Activated CD4-positive, alpha-beta T cell treated with anti-CD3 and anti-CD28 coated beads, Interleukin-2, amount 10 ng/mL, durations not matched to agents 24 days and 14 days (primary cell): ENCODE measurements at regions not wholly inside any gene's neighbourhood (a gene's known extent, or its start where the extent isn't known, plus 50 kb on each side); places are given as distances from the start of the nearest gene placed in this dataset.

ENCODE experiments used
- DNase-seq: peaks from one replicate; pipeline ENCODE4 v3.0.0; 2022
- H3K27ac Mint-ChIP-seq: one replicate; pipeline ENCODE4 v1.8.0; 2022; ENCODE audit warnings: mild to moderate bottlenecking, mixed read lengths
- H3K27me3 Mint-ChIP-seq: one replicate; pipeline ENCODE4 v1.8.0; 2022; ENCODE audit warnings: mixed read lengths
- H3K36me3 Mint-ChIP-seq: one replicate; pipeline ENCODE4 v1.8.0; 2022; ENCODE audit warnings: low read depth, mild to moderate bottlenecking, mixed read lengths
- H3K4me1 Mint-ChIP-seq: one replicate; pipeline ENCODE4 v1.8.0; 2021; ENCODE audit warnings: mixed read lengths
- H3K4me3 Mint-ChIP-seq: one replicate; pipeline ENCODE4 v1.8.0; 2022; ENCODE audit warnings: mild to moderate bottlenecking, moderate library complexity, mixed read lengths
- H3K9me3 Mint-ChIP-seq: one replicate; pipeline ENCODE4 v1.8.0; 2021; ENCODE audit warnings: mixed read lengths
- intact Hi-C: fragments of 100-400 bp; cut with micrococcal nuclease; formaldehyde crosslinking; loops from one replicate; pipeline ENCODE4 v1.15.1; 2023

DNA sequence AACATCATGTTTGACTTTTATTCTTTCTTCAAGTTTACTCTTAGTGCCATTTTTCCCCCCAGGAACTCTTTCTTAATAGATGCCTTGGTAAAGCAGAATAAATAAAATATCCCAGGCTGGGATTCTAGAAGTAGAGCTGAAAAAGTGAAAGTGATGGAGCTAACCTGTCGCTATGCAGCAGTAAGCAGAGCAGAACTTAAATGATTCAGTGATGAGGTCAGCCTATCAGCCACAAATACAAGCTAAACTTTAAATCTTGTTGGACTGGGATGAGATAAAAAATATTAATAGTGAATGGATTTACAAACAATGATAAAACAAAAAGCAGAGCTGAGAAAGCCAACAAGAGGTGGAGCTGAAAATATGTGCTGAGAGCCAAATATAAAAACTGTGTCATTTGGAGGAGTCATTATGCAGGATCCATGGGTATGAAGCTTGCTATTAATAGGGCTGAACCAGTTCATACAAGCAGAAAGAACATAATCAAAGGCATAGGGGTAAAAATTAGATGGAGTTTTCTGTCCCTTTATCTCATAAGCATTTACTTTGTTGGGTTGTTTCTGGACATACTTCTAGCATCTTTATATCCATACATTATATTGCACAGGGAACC, 877.8 kb downstream of the EPHA7 start:
- Mint-ChIP-seq H3K4me1 (no peaks in the 10 kb centered on the region), H3K27ac (no peak overlapping the region), H3K4me3 (no peak overlapping the region), H3K27me3 (no peaks in the 10 kb centered on the region), H3K36me3 (no peaks in the 10 kb centered on the region), H3K9me3 (no peaks in the 10 kb centered on the region)
- DNase-seq = no peak
- intact Hi-C loops = no loop called here

DNA sequence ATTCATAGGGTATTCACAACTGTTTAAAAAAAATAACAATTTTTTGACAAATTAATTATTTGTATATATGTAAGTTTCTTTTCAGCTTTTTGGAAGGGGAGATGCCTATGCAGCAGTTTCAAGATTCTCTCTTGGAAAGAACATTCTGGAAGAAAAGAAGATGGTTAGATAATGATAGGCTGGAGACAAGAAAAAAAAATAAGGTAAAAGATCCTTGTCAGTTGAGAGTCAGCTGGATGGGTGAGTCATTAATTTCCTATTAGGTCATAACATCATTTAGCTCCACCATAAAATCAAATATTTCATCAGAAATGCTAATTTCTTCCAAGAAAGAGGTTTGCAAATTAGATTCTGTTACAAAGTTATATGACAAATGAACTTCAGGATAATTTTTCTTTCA, 880.4 kb downstream of the EPHA7 start:
- DNase-seq = no peak
- intact Hi-C loops = no loop called here
- H3K9me3 Mint-ChIP-seq = no peaks in the 10 kb centered on the region
- no peak overlapping the region for H3K4me3 Mint-ChIP-seq
- H3K27ac Mint-ChIP-seq = no peak overlapping the region
- no peaks in the 10 kb centered on the region for H3K27me3 Mint-ChIP-seq
- H3K36me3 Mint-ChIP-seq = no peaks in the 10 kb centered on the region
- no peaks in the 10 kb centered on the region for H3K4me1 Mint-ChIP-seq

DNA sequence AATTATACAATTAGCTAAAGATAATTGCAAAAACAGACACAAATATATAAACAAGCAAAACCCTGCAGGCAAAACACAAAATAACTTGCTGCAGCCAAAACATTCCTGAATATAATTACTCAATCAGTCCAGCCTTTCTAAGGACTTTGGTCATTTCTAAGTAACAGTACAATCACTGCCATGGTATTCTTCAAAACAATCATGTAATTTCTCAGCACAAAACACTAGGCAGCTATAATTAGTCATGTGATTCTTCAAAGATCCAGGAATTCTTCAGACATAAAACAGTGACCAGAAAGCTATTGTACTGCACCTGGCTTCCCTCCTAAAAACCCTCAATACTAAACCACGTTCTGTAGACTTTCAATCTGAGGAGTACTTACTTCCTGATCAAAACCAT, 881.1 kb downstream of the EPHA7 start:
- Mint-ChIP-seq H3K27me3 (no peaks in the 10 kb centered on the region), H3K9me3 (no peaks in the 10 kb centered on the region), H3K4me1 (no peaks in the 10 kb centered on the region), H3K36me3 (no peaks in the 10 kb centered on the region), H3K27ac (no peak overlapping the region), H3K4me3 (no peak overlapping the region)
- DNase-seq = no peak
- intact Hi-C loops = no loop called here

DNA sequence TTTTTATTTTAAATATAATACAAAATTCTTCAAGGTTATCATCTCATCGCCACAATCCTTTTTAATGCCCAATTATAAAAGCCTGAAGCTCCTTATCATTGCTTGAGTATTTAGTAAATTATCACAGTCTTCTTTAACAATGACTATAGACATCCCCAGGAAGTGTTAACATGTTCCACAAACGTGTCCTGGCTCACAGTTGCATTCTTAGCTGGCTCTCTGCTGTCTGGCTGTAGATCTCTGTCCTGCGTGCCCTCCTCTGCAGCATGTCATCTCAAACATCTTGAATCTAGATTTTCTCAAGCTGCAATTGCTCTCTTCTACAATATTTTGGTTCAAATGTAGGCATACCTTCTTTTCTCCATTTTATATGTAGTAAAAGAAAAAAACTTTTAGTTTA, 885.2 kb downstream of the EPHA7 start:
- H3K4me3 Mint-ChIP-seq = no peak overlapping the region
- peaks cover 3% of the 10 kb centered on the region for H3K9me3 Mint-ChIP-seq
- H3K27me3 Mint-ChIP-seq = no peaks in the 10 kb centered on the region
- DNase-seq = no peak
- H3K36me3 Mint-ChIP-seq = no peaks in the 10 kb centered on the region
- no peaks in the 10 kb centered on the region for H3K4me1 Mint-ChIP-seq
- no peak overlapping the region for H3K27ac Mint-ChIP-seq
- intact Hi-C loops = no loop called here

DNA sequence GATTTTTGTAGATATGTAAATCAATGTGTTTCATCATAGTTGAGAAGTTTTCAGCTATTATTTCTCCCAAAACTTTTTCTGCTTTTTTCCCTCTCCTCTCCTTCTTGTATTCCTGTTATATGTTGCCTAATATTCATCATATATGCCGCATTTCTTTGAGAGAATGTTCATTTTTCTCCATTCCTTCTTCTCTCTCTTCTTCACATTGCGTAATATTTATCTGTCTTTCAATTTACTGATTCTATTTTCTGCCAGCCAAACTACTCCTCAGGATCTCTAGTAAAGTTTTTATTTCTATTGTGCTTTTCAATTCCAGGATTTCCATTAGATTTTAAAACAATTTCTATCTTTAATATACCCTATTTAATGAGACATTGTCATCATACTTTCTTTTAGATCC, 896.8 kb downstream of the EPHA7 start:
- Mint-ChIP-seq H3K36me3 (no peaks in the 10 kb centered on the region), H3K9me3 (peaks cover 3% of the 10 kb centered on the region), H3K27me3 (no peaks in the 10 kb centered on the region), H3K4me1 (no peaks in the 10 kb centered on the region), H3K4me3 (no peak overlapping the region), H3K27ac (no peak overlapping the region)
- intact Hi-C loops = no loop called here
- DNase-seq = no peak

DNA sequence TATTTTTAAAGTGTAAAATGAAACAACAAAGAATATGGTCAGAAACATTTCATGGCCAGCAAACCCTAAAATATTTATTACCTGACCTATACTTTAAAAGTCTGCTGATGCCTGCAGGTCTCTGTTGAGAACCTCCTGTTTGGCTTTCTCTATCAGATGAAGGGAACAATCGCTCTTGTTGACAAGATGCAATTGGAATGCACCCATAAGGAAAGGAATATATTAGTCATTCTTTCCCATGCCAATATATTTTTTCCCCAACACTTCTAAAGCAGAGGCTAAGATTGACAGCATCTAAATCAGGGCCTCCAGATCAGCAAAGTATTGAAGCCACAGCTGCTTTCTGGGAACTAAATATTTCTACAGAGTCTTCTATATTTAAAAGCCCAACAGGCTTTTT, 897.8 kb downstream of the EPHA7 start:
- H3K4me1 Mint-ChIP-seq = no peaks in the 10 kb centered on the region
- H3K27me3 Mint-ChIP-seq = no peaks in the 10 kb centered on the region
- DNase-seq = no peak
- intact Hi-C loops = no loop called here
- H3K9me3 Mint-ChIP-seq = peaks cover 3% of the 10 kb centered on the region
- no peak overlapping the region for H3K27ac Mint-ChIP-seq
- no peak overlapping the region for H3K4me3 Mint-ChIP-seq
- H3K36me3 Mint-ChIP-seq = no peaks in the 10 kb centered on the region

DNA sequence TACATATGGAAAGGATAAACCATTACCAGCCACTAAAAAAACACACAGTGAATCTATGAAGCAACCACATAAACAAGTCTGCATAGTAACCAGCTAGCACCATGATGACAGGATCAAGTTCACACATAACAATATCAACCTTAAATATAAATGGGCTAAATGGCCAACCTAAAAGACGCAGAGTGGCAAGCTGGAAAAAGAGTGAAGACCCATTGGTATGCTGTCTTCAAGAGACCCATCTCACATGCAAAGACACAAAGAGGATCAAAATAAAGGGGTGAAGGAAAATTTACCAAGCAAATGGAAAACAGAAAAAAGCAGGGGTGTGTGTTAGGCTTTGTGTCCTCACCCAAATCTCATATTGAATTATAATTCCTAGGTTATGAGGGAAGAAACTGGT, 909.2 kb downstream of the EPHA7 start:
- no peak for DNase-seq
- no peaks in the 10 kb centered on the region for H3K27me3 Mint-ChIP-seq
- H3K9me3 Mint-ChIP-seq = peaks cover 4% of the 10 kb centered on the region
- H3K4me3 Mint-ChIP-seq = no peak overlapping the region
- no peak overlapping the region for H3K27ac Mint-ChIP-seq
- no peaks in the 10 kb centered on the region for H3K36me3 Mint-ChIP-seq
- intact Hi-C loops = no loop called here
- no peaks in the 10 kb centered on the region for H3K4me1 Mint-ChIP-seq

DNA sequence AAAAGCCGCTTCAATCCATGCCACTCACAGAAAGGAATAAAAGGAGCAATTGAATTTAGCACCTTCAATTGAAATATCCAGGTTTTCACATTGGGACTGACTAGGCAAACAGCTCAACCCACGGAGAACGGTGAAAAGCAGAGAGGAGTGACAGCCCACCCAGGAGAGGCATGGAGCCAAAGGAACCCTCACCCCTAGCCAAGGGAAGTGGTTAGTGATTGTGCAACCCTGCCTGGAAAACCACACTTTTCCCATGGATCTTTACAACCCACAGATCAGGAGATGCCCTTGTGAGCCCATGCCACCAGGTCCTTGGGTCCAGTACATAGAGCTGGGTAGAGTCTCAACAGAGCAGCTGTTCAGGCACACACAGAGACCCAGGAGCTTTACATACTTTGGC, 911.8 kb downstream of the EPHA7 start:
- no peaks in the 10 kb centered on the region for H3K27me3 Mint-ChIP-seq
- no peaks in the 10 kb centered on the region for H3K36me3 Mint-ChIP-seq
- no peak overlapping the region for H3K4me3 Mint-ChIP-seq
- DNase-seq = no peak
- H3K4me1 Mint-ChIP-seq = no peaks in the 10 kb centered on the region
- no peak overlapping the region for H3K27ac Mint-ChIP-seq
- intact Hi-C loops = no loop called here
- H3K9me3 Mint-ChIP-seq = peaks cover 4% of the 10 kb centered on the region

DNA sequence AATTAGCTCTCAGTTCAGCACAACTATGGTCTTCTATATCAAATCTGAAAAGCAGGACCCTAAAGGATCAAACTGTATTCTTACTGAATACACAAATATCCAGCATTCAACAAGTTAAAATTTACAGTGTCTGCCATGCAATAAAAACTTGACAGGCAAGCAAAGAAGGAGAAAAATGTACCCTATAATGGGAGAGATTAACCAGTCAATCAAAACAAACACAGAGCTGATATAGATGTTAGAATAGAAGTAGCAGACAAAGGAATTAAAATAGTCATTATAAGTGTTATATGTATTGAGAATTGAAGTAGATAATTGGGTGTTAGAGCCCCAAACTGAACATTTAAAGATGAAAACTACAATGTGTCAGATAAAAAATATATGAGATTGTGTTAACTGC, 914.9 kb downstream of the EPHA7 start:
- Mint-ChIP-seq H3K9me3 (no peaks in the 10 kb centered on the region), H3K27ac (no peak overlapping the region), H3K4me3 (no peak overlapping the region), H3K4me1 (no peaks in the 10 kb centered on the region), H3K27me3 (no peaks in the 10 kb centered on the region), H3K36me3 (no peaks in the 10 kb centered on the region)
- intact Hi-C loops = no loop called here
- DNase-seq = no peak

DNA sequence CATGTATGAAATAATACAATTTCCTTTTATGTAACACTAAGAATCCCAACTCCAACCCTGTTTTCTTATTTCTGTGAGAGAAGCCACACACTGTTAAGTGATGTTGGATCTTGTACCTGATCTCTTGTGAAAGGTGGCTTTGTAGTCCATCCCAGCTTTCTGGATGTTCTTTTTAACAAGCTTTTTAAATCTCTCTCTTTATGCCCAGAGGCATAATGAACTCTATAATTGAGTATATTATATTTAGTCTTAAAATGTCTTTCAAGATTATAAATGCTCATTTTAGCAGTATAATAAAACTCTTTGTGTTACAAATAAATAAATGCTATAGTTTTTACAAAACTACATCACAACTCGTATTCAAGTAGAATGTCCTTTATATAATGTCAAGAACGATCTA, 922.1 kb downstream of the EPHA7 start:
- Mint-ChIP-seq H3K4me1 (no peaks in the 10 kb centered on the region), H3K9me3 (no peaks in the 10 kb centered on the region), H3K27ac (no peak overlapping the region), H3K36me3 (no peaks in the 10 kb centered on the region), H3K4me3 (no peak overlapping the region), H3K27me3 (no peaks in the 10 kb centered on the region)
- intact Hi-C loops = no loop called here
- DNase-seq = no peak

DNA sequence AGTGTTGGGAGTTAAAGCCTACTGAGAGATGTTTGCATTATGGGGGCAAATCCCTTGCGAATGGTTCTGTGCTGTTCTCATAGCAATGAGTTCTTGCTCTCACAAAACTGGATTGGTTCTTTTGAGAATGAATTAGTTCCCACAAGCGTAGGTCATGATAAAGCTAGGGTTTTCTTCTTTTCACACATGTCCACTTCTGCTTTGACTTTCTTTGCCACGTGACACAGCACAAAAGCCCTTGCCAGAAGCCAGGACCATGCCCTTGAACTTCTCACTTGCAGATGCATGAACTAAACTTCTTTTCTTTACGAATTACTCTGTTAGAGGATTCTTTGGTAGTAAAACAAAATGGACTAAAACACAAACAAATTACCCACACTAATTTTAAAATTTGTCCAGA, 922.8 kb downstream of the EPHA7 start:
- no peak for DNase-seq
- Mint-ChIP-seq H3K4me1 (no peaks in the 10 kb centered on the region), H3K27ac (no peak overlapping the region), H3K4me3 (no peak overlapping the region), H3K36me3 (no peaks in the 10 kb centered on the region), H3K9me3 (no peaks in the 10 kb centered on the region), H3K27me3 (no peaks in the 10 kb centered on the region)
- intact Hi-C loops = no loop called here

DNA sequence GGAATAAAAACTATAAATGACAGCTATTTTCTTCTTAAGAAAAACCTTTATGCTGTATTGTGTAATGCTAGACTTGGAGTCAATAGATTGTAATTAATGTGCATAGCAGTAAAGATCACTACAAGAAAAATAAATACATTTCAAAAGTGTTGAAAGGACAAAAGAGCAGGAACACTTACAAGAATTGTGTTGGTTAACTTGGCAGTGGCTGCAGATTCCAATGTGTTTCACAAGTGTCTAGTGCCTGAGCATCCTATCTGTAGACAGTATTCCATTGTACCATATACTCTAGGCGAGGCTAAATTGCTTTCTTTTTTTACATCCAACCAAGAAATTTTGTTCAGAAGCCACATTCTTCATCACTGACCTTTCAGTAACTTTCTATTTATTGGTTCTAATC, 924.1 kb downstream of the EPHA7 start:
- DNase-seq = no peak
- H3K4me3 Mint-ChIP-seq = no peak overlapping the region
- H3K4me1 Mint-ChIP-seq = no peaks in the 10 kb centered on the region
- H3K27ac Mint-ChIP-seq = no peak overlapping the region
- intact Hi-C loops = no loop called here
- H3K27me3 Mint-ChIP-seq = no peaks in the 10 kb centered on the region
- no peaks in the 10 kb centered on the region for H3K36me3 Mint-ChIP-seq
- H3K9me3 Mint-ChIP-seq = no peaks in the 10 kb centered on the region

DNA sequence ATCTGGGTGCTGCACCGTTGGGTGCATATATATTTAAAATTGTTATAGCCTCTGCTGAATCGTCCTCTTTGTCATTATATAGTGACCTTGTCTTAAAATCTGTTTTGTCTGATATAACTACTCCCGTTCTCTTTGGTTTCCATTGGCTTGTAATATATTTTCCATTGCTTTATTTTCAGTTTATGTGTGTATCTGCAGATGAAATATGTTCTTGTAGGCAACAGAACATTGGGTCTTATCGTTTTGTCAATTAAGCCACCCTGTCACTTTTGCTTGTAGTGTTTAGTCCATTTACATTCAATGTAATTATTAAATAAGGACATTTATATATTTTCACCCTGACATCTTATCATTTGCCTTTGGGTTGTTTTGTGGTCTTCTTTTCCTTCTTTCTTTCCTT, 933.9 kb downstream of the EPHA7 start:
- H3K4me1 Mint-ChIP-seq = no peaks in the 10 kb centered on the region
- no peaks in the 10 kb centered on the region for H3K9me3 Mint-ChIP-seq
- H3K4me3 Mint-ChIP-seq = no peak overlapping the region
- H3K27ac Mint-ChIP-seq = no peak overlapping the region
- intact Hi-C loops = no loop called here
- no peaks in the 10 kb centered on the region for H3K27me3 Mint-ChIP-seq
- no peak for DNase-seq
- H3K36me3 Mint-ChIP-seq = no peaks in the 10 kb centered on the region

DNA sequence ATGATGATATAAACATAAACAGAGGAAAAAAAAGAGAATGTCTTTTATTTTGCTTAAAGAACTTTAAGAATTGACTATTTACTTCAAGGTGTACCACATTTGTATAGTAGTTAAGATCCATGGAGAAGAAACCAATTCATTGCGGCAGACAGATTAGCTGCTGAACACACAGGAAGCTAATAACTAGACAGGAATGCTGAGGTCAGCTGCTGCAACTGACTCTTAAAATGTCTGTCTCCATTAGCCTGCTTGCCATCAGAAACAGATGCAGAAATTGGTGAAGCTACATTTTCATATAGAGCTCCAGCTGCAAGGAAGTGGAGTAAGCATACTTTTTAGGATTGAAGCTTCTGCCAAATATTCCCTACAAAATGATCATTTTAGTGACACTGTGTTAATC, 939.5 kb downstream of the EPHA7 start:
- no peak overlapping the region for H3K4me3 Mint-ChIP-seq
- no peaks in the 10 kb centered on the region for H3K4me1 Mint-ChIP-seq
- H3K9me3 Mint-ChIP-seq = no peaks in the 10 kb centered on the region
- intact Hi-C loops = no loop called here
- DNase-seq = no peak
- H3K27ac Mint-ChIP-seq = no peak overlapping the region
- no peaks in the 10 kb centered on the region for H3K27me3 Mint-ChIP-seq
- H3K36me3 Mint-ChIP-seq = no peaks in the 10 kb centered on the region

DNA sequence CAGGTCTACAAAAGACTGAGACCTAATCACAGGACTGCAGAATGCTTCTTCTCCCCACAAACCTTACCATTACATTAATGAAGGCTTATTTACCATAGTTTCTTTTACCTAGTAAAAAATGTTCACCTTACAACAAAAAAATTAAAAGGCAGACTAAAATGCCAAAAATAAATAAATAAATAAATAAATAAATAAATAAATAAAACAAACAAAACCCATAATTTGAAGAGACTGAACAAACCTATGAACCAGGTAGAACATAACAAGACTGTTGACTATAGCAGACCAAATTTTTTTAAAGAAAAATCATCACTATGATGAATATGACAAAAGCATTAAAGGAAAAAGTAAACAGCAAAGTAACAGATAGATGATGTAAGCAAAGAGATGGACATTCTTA, 946.3 kb downstream of the EPHA7 start:
- intact Hi-C loops = no loop called here
- no peak overlapping the region for H3K27ac Mint-ChIP-seq
- no peak for DNase-seq
- no peaks in the 10 kb centered on the region for H3K4me1 Mint-ChIP-seq
- no peak overlapping the region for H3K4me3 Mint-ChIP-seq
- no peaks in the 10 kb centered on the region for H3K9me3 Mint-ChIP-seq
- H3K36me3 Mint-ChIP-seq = no peaks in the 10 kb centered on the region
- H3K27me3 Mint-ChIP-seq = no peaks in the 10 kb centered on the region
